GM20000 (cell line): ENCODE measurements at regions not wholly inside any gene's neighbourhood (a gene's known extent, or its start where the extent isn't known, plus 50 kb on each side); places are given as distances from the start of the nearest gene placed in this dataset.
A peak's percentile ranks its signal among the peaks of the same experiment; 100 is the strongest.

Source experiments
- DNase-seq: peaks from one replicate; pipeline ENCODE4 v3.0.0; 2012; ENCODE audit warnings: low spot score
- TF ChIP-seq, protein P1 (sequence below): IDR thresholded peaks from 2 replicates; pipeline ENCODE4 v1.5.1; 2012; ENCODE audit warnings: mild to moderate bottlenecking, control low read depth; ENCODE audit errors: extremely low read depth, missing control alignments

DNA sequence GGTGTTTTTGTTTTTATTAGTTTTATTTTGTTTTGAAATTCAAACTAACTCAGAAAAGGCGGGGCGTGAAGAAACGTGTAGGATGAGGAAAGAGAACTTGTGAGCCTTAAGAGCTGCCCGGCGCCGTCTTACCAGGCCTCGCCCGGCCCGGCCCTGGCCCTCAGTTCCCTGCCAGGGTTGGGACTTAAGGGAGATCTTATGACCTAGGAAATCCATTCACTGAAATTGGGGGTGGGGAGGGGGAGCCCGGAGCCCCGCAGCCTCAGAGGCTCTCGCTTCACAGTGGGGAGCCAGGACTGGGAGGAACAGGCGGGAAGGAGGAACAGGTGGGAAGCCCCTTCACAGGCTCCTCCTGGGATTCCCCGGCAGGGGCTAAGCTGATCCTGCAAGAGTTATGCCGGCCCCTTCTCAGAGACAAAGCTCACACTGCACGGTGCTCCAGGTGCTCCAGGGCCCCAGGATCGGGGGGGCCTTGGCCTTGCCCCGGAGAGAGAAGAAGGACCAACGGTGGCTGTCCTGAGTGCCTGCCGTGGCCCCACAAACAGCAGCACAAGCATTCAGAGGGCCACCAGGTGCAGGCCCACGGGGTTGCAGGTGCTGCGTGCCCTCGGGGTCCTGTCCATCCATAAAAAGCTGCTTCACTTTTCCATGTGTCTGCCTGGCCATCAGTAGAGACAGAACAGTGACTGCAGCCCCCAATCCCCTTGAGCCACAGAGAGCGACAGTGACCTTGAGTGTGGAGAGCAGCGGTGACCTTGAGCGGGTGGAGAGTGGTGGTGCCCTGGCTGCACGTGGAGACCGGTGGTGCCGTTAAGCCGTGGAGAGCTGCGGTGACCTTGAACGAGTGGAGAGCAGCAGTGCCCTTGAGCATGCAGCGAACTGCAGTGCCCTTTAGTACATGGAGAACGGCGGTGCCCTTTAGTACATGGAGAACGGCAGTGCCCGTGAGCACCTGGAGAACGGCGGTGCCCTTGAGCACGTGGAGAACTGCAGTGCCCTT lies 152.7 kb downstream of the DLL1 start:
- TF ChIP-seq, protein P1, sequence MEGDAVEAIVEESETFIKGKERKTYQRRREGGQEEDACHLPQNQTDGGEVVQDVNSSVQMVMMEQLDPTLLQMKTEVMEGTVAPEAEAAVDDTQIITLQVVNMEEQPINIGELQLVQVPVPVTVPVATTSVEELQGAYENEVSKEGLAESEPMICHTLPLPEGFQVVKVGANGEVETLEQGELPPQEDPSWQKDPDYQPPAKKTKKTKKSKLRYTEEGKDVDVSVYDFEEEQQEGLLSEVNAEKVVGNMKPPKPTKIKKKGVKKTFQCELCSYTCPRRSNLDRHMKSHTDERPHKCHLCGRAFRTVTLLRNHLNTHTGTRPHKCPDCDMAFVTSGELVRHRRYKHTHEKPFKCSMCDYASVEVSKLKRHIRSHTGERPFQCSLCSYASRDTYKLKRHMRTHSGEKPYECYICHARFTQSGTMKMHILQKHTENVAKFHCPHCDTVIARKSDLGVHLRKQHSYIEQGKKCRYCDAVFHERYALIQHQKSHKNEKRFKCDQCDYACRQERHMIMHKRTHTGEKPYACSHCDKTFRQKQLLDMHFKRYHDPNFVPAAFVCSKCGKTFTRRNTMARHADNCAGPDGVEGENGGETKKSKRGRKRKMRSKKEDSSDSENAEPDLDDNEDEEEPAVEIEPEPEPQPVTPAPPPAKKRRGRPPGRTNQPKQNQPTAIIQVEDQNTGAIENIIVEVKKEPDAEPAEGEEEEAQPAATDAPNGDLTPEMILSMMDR: no peak
- peak; percentile 8 for DNase-seq

DNA sequence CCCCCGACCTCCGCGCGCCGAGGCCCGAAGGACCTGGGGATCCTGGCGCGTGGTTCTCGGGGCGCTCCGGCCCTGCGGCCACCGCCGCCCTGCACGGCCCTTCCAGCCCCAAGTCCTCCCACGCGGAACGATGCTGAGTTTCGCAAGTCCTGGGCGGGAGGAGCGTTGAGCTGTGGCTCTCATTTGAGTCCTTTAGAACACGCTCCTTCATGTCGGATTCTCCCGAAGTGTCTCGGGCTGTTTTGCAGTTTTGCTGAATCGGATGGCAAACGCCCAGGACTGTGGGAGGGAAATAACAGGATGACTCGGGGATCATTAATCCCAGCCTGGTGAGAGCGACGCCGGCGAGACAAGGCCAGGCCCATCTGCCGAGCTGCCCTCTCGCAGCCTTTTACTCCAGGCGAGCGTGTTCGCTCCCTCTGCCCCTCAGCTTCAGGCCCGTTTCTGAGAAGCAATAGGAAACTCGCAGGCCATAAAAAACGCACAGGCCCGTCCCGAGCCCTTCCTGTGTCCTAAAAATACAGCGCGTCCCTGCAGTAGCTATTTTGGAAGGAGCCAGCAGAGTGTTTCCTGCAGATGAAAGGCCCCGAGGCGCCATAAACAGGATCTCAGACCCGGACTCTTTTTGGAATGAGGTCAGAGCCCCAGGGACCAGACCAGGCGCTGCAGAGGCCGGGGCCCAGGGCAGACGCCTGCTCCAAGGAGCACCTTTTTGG lies 153.5 kb downstream of the DLL1 start:
- TF ChIP-seq, protein P1: no peak

DNA sequence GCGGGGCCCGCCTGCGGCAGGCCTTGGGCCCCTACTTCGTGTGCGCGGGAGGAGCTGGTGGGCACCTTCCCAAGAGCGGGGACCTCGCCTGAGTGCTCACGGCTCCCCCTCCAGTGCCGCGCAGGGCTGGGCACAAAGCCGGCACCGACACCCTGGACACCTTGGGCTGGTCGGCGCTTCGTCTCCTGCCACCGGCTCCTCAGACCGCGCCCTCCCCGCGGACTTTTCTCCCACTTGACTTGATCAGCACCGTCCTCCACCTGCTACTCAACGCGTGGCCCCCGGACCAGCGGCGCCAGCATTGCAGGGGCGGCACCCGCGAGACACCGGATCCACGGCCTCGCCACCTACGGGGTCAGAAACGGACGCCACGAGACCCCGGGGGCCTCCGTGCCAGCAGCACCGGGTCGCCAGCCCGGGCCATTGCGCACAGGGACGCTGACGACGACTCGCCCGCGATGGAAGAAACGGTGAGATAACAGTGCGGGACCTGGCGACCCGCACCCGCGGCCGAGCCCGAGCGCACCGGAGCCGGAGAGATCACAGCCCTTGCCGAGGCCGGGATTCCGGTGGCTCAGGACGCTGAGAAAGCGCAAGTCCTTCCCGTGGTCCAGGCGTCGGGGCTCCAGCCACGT lies 154.2 kb downstream of the DLL1 start:
- TF ChIP-seq, protein P1: no peak
- DNase-seq: no peak

More for the DNA sequence above, 153.5 kb downstream of the DLL1 start:
- no peak for DNase-seq

DNA sequence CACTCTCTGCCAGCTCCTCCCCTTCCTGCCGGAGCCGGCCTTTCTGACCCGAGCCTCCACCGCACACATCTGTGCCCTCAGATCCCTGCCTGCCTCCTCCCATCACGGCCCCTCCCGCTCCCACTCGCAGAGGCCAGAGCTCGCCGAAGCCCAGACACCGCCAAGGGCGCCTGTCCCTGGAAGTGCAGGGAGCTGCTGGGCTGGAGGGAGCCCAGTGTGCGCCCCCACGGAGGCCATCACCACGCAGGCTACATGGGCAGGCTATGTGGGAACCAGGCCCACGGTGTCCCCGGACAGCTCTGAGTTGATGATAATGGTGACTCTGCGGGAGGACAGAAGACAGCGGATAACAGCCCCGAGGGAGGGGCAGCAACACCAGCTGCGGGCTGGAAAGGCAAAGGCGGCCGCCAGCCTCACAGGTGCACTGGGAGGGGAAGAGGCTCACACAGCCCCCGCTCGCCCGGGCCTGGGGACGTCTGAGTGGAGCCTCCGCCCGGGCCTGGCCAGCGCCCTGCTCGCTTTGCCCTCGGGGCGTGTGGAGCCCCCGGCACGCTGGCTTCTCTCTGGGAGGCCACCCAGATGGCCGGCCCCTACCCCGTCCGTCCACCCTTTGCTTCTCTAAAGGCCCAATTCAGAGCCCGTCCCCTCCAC lies 154.9 kb downstream of the DLL1 start:
- DNase-seq: no peak
- TF ChIP-seq, protein P1: no peak

DNA sequence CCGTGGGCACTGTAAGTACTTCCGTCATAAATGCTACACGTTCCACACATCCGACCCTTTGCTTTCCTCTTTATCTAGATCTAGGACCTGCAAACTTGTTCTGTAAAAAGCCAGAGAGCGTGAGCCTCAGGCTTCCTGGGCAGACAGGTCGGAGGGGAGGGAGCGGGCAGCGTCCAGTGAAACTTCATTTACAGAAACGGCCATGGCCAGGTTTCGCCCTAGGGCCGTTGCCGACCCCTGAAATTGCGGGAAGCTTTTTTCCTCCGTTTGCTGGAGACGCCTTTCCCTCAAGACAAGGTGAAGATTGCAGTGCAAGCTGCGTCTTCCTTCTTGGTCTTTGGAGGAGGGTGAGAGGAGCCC lies 155.4 kb downstream of the DLL1 start:
- DNase-seq: no peak
- TF ChIP-seq, protein P1: no peak

DNA sequence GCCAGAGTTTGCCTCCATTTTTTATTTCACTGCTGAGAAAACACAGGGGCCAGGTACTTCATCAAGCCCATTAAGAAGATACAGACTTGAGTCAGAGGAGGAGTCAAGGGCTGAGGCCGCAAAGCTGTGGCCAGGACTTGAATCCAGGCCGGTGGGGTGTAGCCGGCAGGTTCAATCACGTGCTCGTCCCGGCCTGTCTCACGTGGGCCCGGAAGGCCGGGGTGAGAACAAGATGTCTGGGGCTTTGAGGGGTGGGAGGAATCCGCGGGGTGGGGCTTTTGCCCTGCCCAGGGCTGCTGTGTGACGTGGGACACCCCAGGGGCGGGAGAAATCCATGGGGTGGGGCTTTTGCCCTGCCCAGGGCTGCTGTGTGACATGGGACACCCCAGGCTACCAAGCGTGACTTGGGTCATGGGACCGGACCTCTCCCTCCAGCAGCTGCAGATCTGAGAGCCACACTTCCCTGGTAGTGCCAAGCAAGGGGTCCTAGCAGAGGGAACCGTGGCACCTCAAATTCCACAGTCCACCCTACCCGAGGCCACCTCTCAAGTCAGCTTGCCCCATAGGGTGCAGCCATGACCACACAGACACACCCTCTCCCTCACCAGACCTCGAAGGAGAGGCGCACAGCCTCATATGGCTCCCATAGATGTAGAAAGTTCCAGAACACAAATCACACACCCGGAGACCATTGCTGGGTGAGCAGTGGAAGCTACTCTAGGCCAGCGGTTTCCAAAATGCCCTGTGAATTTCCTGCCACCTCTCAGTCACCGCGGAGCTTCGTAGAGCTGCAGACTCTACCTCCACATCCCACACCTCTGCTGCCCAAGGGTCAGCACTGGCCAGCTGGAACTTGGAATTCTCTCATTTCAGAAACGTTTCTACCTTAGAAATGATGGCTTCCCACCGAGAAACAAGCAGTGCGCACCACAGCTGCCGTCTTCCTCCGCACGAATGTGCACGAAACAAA lies 156.1 kb downstream of the DLL1 start:
- DNase-seq: no peak

More for the DNA sequence above, 156.1 kb downstream of the DLL1 start:
- TF ChIP-seq, protein P1: no peak
